GM23338 (cell line): ENCODE measurements at regions not wholly inside any gene's neighbourhood (a gene's known extent, or its start where the extent isn't known, plus 50 kb on each side); places are given as distances from the start of the nearest gene placed in this dataset.

Source experiments
- ATAC-seq: fragments of 200-7000 bp; cut with Tn5 transposase; 3 replicates; pipeline ENCODE4 v1.9.1; 2020
- DNase-seq: peaks from one replicate; pipeline ENCODE4 v3.0.0-alpha.2; 2015; ENCODE audit warnings: low spot score
- H2AFZ ChIP-seq: fragments of 200-600 bp; sonication (generic); 2 replicates; pipeline ENCODE4 v1.8.0; 2016; ENCODE audit warnings: antibody characterized with exemption, mild to moderate bottlenecking, moderate library complexity
- H3F3A ChIP-seq: fragments of 200-600 bp; sonication (generic); replicated peaks from 2 replicates; pipeline ENCODE4 v1.8.0; 2017; ENCODE audit warnings: antibody characterized with exemption, mixed run types, low read depth
- H3K27ac ChIP-seq: fragments of 200-600 bp; sonication (generic); 2 replicates; pipeline ENCODE4 v1.6.1; 2016; ENCODE audit warnings: low read depth
- H3K27me3 ChIP-seq: fragments of 200-600 bp; sonication (generic); 2 replicates; pipeline ENCODE4 v1.8.0; 2016; ENCODE audit warnings: mild to moderate bottlenecking, mixed run types, moderate library complexity; ENCODE audit not compliant: insufficient read depth
- H3K36me3 ChIP-seq: fragments of 200-600 bp; sonication (generic); 2 replicates; pipeline ENCODE4 v1.8.0; 2016; ENCODE audit warnings: mild to moderate bottlenecking; ENCODE audit not compliant: insufficient read depth
- H3K4me1 ChIP-seq: fragments of 200-600 bp; sonication (generic); 2 replicates; pipeline ENCODE4 v1.8.0; 2016; ENCODE audit warnings: mild to moderate bottlenecking, moderate library complexity; ENCODE audit not compliant: insufficient read depth
- H3K4me2 ChIP-seq: fragments of 200-600 bp; sonication (generic); 2 replicates; pipeline ENCODE4 v1.7.1; 2017; ENCODE audit warnings: mixed run types
- H3K4me3 ChIP-seq: fragments of 200-600 bp; sonication (generic); 2 replicates; pipeline ENCODE4 v1.6.1; 2016; ENCODE audit warnings: mixed run types
- H3K79me2 ChIP-seq: fragments of 200-600 bp; sonication (generic); replicated peaks from 2 replicates; pipeline ENCODE4 v1.8.0; 2017; ENCODE audit warnings: mild to moderate bottlenecking; ENCODE audit not compliant: insufficient read depth
- H3K9me2 ChIP-seq: fragments of 200-600 bp; sonication (generic); 2 replicates; pipeline ENCODE4 v1.8.0; 2017; ENCODE audit not compliant: insufficient read depth
- H4K20me1 ChIP-seq: fragments of 200-600 bp; sonication (generic); replicated peaks from 2 replicates; pipeline ENCODE4 v1.8.0; 2017; ENCODE audit warnings: mild to moderate bottlenecking; ENCODE audit not compliant: insufficient read depth
- H3K27ac Mint-ChIP-seq: 2 replicates; pipeline ENCODE4 v1.8.0; 2020; ENCODE audit warnings: inconsistent platforms, mild to moderate bottlenecking, moderate library complexity, mixed read lengths
- H3K27me3 Mint-ChIP-seq: 3 replicates; pipeline ENCODE4 v1.8.0; 2022; ENCODE audit warnings: low read depth, mild to moderate bottlenecking, moderate library complexity, mixed read lengths, inconsistent platforms; ENCODE audit not compliant: insufficient read depth, poor library complexity
- H3K36me3 Mint-ChIP-seq: 3 replicates; pipeline ENCODE4 v1.8.0; 2021; ENCODE audit warnings: low read depth, mild to moderate bottlenecking, inconsistent platforms, moderate library complexity, mixed read lengths
- H3K4me1 Mint-ChIP-seq: 3 replicates; pipeline ENCODE4 v1.8.0; 2020; ENCODE audit warnings: mild to moderate bottlenecking, inconsistent platforms, mixed read lengths
- H3K4me3 Mint-ChIP-seq: 3 replicates; pipeline ENCODE4 v1.8.0; 2021; ENCODE audit warnings: moderate library complexity, mild to moderate bottlenecking, inconsistent platforms, mixed read lengths
- H3K9me3 Mint-ChIP-seq: 3 replicates; pipeline ENCODE4 v1.8.0; 2020; ENCODE audit warnings: moderate library complexity, mild to moderate bottlenecking, inconsistent platforms, mixed read lengths
- CREB1 ChIP-seq: fragments of 250-450 bp; sonication (Bioruptor Pico); IDR thresholded peaks from 2 replicates; pipeline ENCODE4 v1.5.0; 2020; ENCODE audit warnings: low read depth, mild to moderate bottlenecking, moderate library complexity
- EZH2 ChIP-seq: fragments of 200-600 bp; sonication (generic); IDR thresholded peaks from one replicate; pipeline ENCODE4 v1.8.0; 2017; ENCODE audit warnings: antibody characterized with exemption, mild to moderate bottlenecking, low read depth; ENCODE audit not compliant: unreplicated experiment
- EZH2phosphoT487 ChIP-seq: fragments of 200-600 bp; sonication (generic); IDR thresholded peaks from one replicate; pipeline ENCODE4 v1.8.1; 2018; ENCODE audit warnings: antibody characterized with exemption; ENCODE audit not compliant: unreplicated experiment
- POLR2AphosphoS5 ChIP-seq: IDR thresholded peaks from 2 replicates; pipeline ENCODE4 v1.6.1; 2016; ENCODE audit warnings: antibody characterized with exemption, low read depth
- ZNF114 ChIP-seq: fragments of 250-450 bp; sonication (Bioruptor Pico); IDR thresholded peaks from 2 replicates; pipeline ENCODE4 v1.5.0; 2020; ENCODE audit warnings: mild to moderate bottlenecking, moderate library complexity
- ZNF331 ChIP-seq: fragments of 250-450 bp; sonication (Bioruptor Pico); IDR thresholded peaks from 2 replicates; pipeline ENCODE4 v1.5.0; 2020; ENCODE audit warnings: low read depth, mild to moderate bottlenecking, moderate library complexity
- TF ChIP-seq, protein P1 (sequence below): fragments of 250-450 bp; sonication (Bioruptor Pico); IDR thresholded peaks from 2 replicates; pipeline ENCODE4 v1.5.0; 2020; ENCODE audit warnings: mild to moderate bottlenecking, moderate library complexity
- TF ChIP-seq, protein P2 (sequence below): IDR thresholded peaks from 2 replicates; pipeline ENCODE4 v1.6.1; 2016; ENCODE audit warnings: antibody characterized with exemption

DNA sequence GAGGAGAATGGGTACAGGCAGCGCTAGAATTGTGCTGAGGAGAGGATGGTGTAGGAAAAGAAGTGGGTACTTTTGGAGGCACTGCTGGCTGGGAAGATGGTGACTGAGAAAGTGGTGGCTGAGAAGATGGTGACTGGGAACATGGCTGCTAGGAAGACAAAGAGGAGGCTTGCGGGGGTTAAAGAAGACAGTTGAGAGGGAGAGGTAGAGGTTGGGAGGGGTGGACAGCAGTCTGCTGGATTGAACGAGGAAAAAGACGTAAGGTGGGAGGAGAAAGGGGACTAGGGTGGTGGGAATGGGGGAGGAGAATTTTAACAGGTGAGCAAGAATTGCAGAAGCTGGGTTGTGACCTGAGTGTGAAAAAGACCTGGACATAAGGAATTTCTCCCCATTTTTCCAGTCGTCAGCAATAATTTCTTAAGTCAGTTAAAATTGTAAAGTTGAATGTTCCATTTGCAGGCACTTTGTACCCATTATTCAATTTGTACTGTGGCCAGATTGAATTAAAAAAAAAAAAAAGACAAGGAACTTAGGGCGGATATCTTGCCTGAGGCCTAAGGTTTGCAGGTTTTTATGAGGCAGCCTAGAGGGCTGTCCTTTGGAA lies 2450.0 kb downstream of the TP53TG3F start (continued):
- TF ChIP-seq, protein P1, sequence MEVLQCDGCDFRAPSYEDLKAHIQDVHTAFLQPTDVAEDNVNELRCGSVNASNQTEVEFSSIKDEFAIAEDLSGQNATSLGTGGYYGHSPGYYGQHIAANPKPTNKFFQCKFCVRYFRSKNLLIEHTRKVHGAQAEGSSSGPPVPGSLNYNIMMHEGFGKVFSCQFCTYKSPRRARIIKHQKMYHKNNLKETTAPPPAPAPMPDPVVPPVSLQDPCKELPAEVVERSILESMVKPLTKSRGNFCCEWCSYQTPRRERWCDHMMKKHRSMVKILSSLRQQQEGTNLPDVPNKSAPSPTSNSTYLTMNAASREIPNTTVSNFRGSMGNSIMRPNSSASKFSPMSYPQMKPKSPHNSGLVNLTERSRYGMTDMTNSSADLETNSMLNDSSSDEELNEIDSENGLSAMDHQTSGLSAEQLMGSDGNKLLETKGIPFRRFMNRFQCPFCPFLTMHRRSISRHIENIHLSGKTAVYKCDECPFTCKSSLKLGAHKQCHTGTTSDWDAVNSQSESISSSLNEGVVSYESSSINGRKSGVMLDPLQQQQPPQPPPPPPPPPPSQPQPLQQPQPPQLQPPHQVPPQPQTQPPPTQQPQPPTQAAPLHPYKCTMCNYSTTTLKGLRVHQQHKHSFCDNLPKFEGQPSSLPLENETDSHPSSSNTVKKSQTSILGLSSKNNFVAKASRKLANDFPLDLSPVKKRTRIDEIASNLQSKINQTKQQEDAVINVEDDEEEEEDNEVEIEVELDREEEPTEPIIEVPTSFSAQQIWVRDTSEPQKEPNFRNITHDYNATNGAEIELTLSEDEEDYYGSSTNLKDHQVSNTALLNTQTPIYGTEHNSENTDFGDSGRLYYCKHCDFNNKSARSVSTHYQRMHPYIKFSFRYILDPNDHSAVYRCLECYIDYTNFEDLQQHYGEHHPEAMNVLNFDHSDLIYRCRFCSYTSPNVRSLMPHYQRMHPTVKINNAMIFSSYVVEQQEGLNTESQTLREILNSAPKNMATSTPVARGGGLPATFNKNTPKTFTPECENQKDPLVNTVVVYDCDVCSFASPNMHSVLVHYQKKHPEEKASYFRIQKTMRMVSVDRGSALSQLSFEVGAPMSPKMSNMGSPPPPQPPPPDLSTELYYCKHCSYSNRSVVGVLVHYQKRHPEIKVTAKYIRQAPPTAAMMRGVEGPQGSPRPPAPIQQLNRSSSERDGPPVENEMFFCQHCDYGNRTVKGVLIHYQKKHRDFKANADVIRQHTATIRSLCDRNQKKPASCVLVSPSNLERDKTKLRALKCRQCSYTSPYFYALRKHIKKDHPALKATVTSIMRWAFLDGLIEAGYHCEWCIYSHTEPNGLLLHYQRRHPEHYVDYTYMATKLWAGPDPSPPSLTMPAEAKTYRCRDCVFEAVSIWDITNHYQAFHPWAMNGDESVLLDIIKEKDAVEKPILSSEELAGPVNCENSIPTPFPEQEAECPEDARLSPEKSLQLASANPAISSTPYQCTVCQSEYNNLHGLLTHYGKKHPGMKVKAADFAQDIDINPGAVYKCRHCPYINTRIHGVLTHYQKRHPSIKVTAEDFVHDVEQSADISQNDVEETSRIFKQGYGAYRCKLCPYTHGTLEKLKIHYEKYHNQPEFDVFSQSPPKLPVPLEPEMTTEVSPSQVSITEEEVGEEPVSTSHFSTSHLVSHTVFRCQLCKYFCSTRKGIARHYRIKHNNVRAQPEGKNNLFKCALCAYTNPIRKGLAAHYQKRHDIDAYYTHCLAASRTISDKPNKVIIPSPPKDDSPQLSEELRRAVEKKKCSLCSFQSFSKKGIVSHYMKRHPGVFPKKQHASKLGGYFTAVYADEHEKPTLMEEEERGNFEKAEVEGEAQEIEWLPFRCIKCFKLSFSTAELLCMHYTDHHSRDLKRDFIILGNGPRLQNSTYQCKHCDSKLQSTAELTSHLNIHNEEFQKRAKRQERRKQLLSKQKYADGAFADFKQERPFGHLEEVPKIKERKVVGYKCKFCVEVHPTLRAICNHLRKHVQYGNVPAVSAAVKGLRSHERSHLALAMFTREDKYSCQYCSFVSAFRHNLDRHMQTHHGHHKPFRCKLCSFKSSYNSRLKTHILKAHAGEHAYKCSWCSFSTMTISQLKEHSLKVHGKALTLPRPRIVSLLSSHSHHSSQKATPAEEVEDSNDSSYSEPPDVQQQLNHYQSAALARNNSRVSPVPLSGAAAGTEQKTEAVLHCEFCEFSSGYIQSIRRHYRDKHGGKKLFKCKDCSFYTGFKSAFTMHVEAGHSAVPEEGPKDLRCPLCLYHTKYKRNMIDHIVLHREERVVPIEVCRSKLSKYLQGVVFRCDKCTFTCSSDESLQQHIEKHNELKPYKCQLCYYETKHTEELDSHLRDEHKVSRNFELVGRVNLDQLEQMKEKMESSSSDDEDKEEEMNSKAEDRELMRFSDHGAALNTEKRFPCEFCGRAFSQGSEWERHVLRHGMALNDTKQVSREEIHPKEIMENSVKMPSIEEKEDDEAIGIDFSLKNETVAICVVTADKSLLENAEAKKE: no peak
- TF ChIP-seq, protein P2, sequence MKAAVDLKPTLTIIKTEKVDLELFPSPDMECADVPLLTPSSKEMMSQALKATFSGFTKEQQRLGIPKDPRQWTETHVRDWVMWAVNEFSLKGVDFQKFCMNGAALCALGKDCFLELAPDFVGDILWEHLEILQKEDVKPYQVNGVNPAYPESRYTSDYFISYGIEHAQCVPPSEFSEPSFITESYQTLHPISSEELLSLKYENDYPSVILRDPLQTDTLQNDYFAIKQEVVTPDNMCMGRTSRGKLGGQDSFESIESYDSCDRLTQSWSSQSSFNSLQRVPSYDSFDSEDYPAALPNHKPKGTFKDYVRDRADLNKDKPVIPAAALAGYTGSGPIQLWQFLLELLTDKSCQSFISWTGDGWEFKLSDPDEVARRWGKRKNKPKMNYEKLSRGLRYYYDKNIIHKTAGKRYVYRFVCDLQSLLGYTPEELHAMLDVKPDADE: no peak
- no peak for TF ChIP-seq ZNF114 (CRISPR knock-in tag)

DNA sequence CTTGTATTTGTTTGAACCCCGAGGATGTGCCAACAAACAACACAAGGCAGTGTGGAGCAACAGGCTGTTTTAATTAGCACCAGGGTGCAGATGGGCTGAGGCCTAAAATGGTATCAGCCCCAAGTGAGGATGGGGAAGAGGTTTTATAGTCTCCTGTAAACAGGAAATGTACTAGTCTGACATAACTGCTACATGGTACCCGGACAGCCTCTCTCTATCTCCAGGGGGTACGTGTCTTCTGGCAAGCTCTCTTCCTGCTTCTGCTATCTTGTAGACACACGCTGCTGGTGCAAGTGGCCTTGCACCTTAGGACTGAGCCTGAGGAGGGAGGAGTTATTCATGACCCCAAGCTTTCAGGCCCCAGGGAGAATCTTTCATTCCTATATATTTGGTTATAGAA lies 2451.0 kb downstream of the TP53TG3F start:
- no peak overlapping the region for H3K4me3 ChIP-seq
- H3K36me3 Mint-ChIP-seq: peaks cover 66% of the 10 kb centered on the region
- H2AFZ ChIP-seq: no peak overlapping the region
- H3K27ac Mint-ChIP-seq: no peak overlapping the region
- H3F3A ChIP-seq: no peaks in the 10 kb centered on the region
- H3K4me2 ChIP-seq: no peak overlapping the region
- H3K27ac ChIP-seq: no peak overlapping the region
- H3K36me3 ChIP-seq: no peaks in the 10 kb centered on the region; the same call in 1 of the 2 replicates
- peaks cover 100% of the 10 kb centered on the region for H3K9me3 Mint-ChIP-seq
- no peaks in the 10 kb centered on the region for H3K4me1 Mint-ChIP-seq
- no peak for ATAC-seq
- peaks cover 22% of the 10 kb centered on the region for H3K27me3 Mint-ChIP-seq
- H3K79me2 ChIP-seq: no peaks in the 10 kb centered on the region
- no peaks in the 10 kb centered on the region for H3K27me3 ChIP-seq
- H3K9me2 ChIP-seq: no peaks in the 10 kb centered on the region
- no peak for TF ChIP-seq CREB1
- TF ChIP-seq EZH2phosphoT487: no peak
- no peak for TF ChIP-seq POLR2AphosphoS5
- TF ChIP-seq ZNF331 (CRISPR knock-in tag): no peak
- TF ChIP-seq EZH2: no peak
- no peak for DNase-seq
- H4K20me1 ChIP-seq: no peaks in the 10 kb centered on the region
- no peaks in the 10 kb centered on the region for H3K4me1 ChIP-seq
- no peak overlapping the region for H3K4me3 Mint-ChIP-seq
